ENCODE measurements at regions not wholly inside any gene's neighbourhood (a gene's known extent, or its start where the extent isn't known, plus 50 kb on each side); places are given as distances from the start of the nearest gene placed in this dataset.

GRCh38 chr18:28412521-28412920, 235.6 kb upstream of the CDH2 start:
- ChIA-PET CTCF (no interaction called here), POLR2A (no interaction called here)
- Histone ChIP-seq H3K36me3 (ENCODE audit: control insufficient read depth in 2 of 2, insufficient read depth in 1 of 2, low read length in 2 of 2) (no peaks in the 10 kb centered on the region), H3K9me3 (ENCODE audit: control insufficient read depth, insufficient read depth, low read depth, low read length) (no peaks in the 10 kb centered on the region), H3K4me3 (ENCODE audit: low read depth, low read length) (no peak overlapping the region), H3K4me1 (ENCODE audit: control insufficient read depth, insufficient read depth, low read length) (no peaks in the 10 kb centered on the region), H3K27ac (ENCODE audit: extremely low read depth, low read depth, low read length) (no peak overlapping the region)
- TF ChIP-seq ZNF501 (tag by site-specific recombination; IDR thresholded peaks at IDR 0.05): no peak
- TF ChIP-seq SCRT2 (tag by site-specific recombination; IDR thresholded peaks at IDR 0.05): no peak
- no peak for TF ChIP-seq ZNF785 (tag by site-specific recombination; IDR thresholded peaks at IDR 0.05)
- TF ChIP-seq ZNF645 (tag by site-specific recombination; IDR thresholded peaks at IDR 0.05): no peak
- TF ChIP-seq ZNF776 (tag by site-specific recombination; IDR thresholded peaks at IDR 0.05; ENCODE audit: borderline replicate concordance): no peak
- TF ChIP-seq, protein P1, sequence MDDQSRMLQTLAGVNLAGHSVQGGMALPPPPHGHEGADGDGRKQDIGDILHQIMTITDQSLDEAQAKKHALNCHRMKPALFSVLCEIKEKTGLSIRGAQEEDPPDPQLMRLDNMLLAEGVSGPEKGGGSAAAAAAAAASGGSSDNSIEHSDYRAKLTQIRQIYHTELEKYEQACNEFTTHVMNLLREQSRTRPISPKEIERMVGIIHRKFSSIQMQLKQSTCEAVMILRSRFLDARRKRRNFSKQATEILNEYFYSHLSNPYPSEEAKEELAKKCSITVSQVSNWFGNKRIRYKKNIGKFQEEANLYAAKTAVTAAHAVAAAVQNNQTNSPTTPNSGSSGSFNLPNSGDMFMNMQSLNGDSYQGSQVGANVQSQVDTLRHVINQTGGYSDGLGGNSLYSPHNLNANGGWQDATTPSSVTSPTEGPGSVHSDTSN (CRISPR knock-in tag; IDR thresholded peaks at IDR 0.05): no peak
- no peak for TF ChIP-seq ZNF169 (tag by site-specific recombination; IDR thresholded peaks at IDR 0.05)
- TF ChIP-seq ZNF274 (IDR thresholded peaks at IDR 0.05; ENCODE audit: low read length): no peak
- TF ChIP-seq ZNF274 (tag by site-specific recombination; IDR thresholded peaks at IDR 0.05; ENCODE audit: borderline replicate concordance): no peak
- no peak for TF ChIP-seq ZNF610 (tag by site-specific recombination; IDR thresholded peaks at IDR 0.05; ENCODE audit: borderline replicate concordance)
- TF ChIP-seq ZFP37 (tag by site-specific recombination; IDR thresholded peaks at IDR 0.05): no peak
- no peak for TF ChIP-seq ZNF670 (tag by site-specific recombination; IDR thresholded peaks at IDR 0.05; ENCODE audit: low read depth)

DNA sequence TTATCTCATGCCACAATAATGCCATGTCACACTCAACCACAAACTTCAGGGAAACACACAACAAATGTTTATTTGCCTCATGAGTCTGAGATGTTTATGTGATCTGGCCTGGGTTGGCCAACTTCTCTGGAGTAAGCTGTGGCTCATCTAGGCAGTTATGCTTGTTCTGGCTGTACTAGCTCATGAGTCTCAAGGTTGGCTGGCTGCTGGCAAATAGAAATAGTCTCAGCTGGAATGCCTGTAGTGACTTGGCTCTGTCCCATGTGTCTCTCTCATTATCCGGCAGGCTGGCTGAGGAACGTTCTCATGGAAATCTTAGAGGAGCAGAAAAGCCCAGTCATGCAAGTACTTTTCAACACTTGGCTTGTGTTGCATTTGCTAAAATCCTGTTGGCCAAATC, 234.9 kb upstream of the CDH2 start:
- H3K4me3 ChIP-seq (ENCODE audit: low read depth, low read length): no peak overlapping the region
- ChIA-PET POLR2A (no interaction called here), CTCF (no interaction called here)
- no peaks in the 10 kb centered on the region for H3K36me3 ChIP-seq (ENCODE audit: control insufficient read depth in 2 of 2, insufficient read depth in 1 of 2, low read length in 2 of 2)
- no peaks in the 10 kb centered on the region for H3K4me1 ChIP-seq (ENCODE audit: control insufficient read depth, insufficient read depth, low read length)
- H3K9me3 ChIP-seq (ENCODE audit: control insufficient read depth, insufficient read depth, low read depth, low read length): no peaks in the 10 kb centered on the region
- no peak overlapping the region for H3K27ac ChIP-seq (ENCODE audit: extremely low read depth, low read depth, low read length)
- TF ChIP-seq ZNF654 (tag by site-specific recombination; IDR thresholded peaks at IDR 0.05; ENCODE audit: low read depth): no peak
- TF ChIP-seq ZNF398 (tag by site-specific recombination; IDR thresholded peaks at IDR 0.05): no peak
- TF ChIP-seq, protein P2, sequence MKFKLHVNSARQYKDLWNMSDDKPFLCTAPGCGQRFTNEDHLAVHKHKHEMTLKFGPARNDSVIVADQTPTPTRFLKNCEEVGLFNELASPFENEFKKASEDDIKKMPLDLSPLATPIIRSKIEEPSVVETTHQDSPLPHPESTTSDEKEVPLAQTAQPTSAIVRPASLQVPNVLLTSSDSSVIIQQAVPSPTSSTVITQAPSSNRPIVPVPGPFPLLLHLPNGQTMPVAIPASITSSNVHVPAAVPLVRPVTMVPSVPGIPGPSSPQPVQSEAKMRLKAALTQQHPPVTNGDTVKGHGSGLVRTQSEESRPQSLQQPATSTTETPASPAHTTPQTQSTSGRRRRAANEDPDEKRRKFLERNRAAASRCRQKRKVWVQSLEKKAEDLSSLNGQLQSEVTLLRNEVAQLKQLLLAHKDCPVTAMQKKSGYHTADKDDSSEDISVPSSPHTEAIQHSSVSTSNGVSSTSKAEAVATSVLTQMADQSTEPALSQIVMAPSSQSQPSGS (tag by site-specific recombination; IDR thresholded peaks at IDR 0.05; ENCODE audit: low read depth): no peak
- TF ChIP-seq ZNF221 (tag by site-specific recombination; IDR thresholded peaks at IDR 0.05; ENCODE audit: borderline replicate concordance): no peak
- no peak for TF ChIP-seq ZNF114 (tag by site-specific recombination; IDR thresholded peaks at IDR 0.05)
- no peak for TF ChIP-seq FEZF1 (tag by site-specific recombination; IDR thresholded peaks at IDR 0.05)
- no peak for TF ChIP-seq ZNF354C (tag by site-specific recombination; IDR thresholded peaks at IDR 0.05; ENCODE audit: borderline replicate concordance, low read depth)
- TF ChIP-seq ZNF777 (tag by site-specific recombination; IDR thresholded peaks at IDR 0.05; ENCODE audit: borderline replicate concordance): no peak
- TF ChIP-seq ZFP37 (tag by site-specific recombination; IDR thresholded peaks at IDR 0.05): no peak
- no peak for TF ChIP-seq ZBTB10 (tag by site-specific recombination; IDR thresholded peaks at IDR 0.05)
- no peak for TF ChIP-seq IKZF3 (tag by site-specific recombination; IDR thresholded peaks at IDR 0.05)
- no peak for TF ChIP-seq ZNF514 (tag by site-specific recombination; IDR thresholded peaks at IDR 0.05)
- TF ChIP-seq ZNF23 (tag by site-specific recombination; IDR thresholded peaks at IDR 0.05; ENCODE audit: borderline replicate concordance): no peak
- no peak for TF ChIP-seq ZNF600 (tag by site-specific recombination; IDR thresholded peaks at IDR 0.05)
- no peak for TF ChIP-seq ZXDB (tag by site-specific recombination; IDR thresholded peaks at IDR 0.05)
